SHP77 treated with DMSO at 0.1 percent for 48 hours (cell line): ENCODE measurements at regions not wholly inside any gene's neighbourhood (a gene's known extent, or its start where the extent isn't known, plus 50 kb on each side); places are given as distances from the start of the nearest gene placed in this dataset.
"Not testable (repeated sequence)": the region's sequence is repeated elsewhere in the genome, so short reads cannot be mapped to it uniquely, and the experiment has no call there.

Source experiments
- DNase-seq: peaks from one replicate; lab custom pipeline; 2025; lab: John Stamatoyannopoulos, UW

- DNase-seq: peak; percentile 3
Measured at GRCh38 chr18:70421471-70422390, 132.9 kb downstream of the SOCS6 start.

- no peak for DNase-seq
Measured at GRCh38 chr18:70420146-70420898, 131.5 kb downstream of the SOCS6 start.

GRCh38 chr18:70419526-70419925 lies 130.7 kb downstream of the SOCS6 start:
- no peak for DNase-seq

GRCh38 chr18:70418546-70419311 lies 129.9 kb downstream of the SOCS6 start:
- no peak for DNase-seq

- peak; percentile 36 for DNase-seq
Measured at GRCh38 chr18:70417847-70418246, 129.0 kb downstream of the SOCS6 start.

GRCh38 chr18:70416496-70416895 lies 127.7 kb downstream of the SOCS6 start:
- no peak for DNase-seq

- no peak for DNase-seq
Measured at GRCh38 chr18:70415823-70416488, 127.1 kb downstream of the SOCS6 start.

- no peak for DNase-seq
Measured at GRCh38 chr18:70414315-70414900, 125.6 kb downstream of the SOCS6 start.

GRCh38 chr18:70413455-70413854 lies 124.6 kb downstream of the SOCS6 start:
- no peak for DNase-seq

- DNase-seq: no peak
Measured at GRCh38 chr18:70411876-70412435, 123.1 kb downstream of the SOCS6 start.

- DNase-seq: no peak
Measured at GRCh38 chr18:70411307-70411706, 122.5 kb downstream of the SOCS6 start.

- no peak for DNase-seq
Measured at GRCh38 chr18:70405052-70405451, 116.2 kb downstream of the SOCS6 start.

GRCh38 chr18:70400476-70400875 lies 111.6 kb downstream of the SOCS6 start:
- DNase-seq: no peak

- no peak for DNase-seq
Measured at GRCh38 chr18:70398076-70398475, 109.2 kb downstream of the SOCS6 start.

- no peak for DNase-seq
Measured at GRCh38 chr18:70397259-70397925, 108.5 kb downstream of the SOCS6 start.

GRCh38 chr18:70395771-70396170 lies 106.9 kb downstream of the SOCS6 start:
- DNase-seq: not testable (repeated sequence)

- DNase-seq: no peak
Measured at GRCh38 chr18:70394672-70395071, 105.8 kb downstream of the SOCS6 start.

GRCh38 chr18:70390371-70391090 lies 101.7 kb downstream of the SOCS6 start:
- DNase-seq: no peak

GRCh38 chr18:70389036-70389435 lies 100.2 kb downstream of the SOCS6 start:
- DNase-seq: not testable (repeated sequence)

GRCh38 chr18:70387027-70387426 lies 98.2 kb downstream of the SOCS6 start:
- no peak for DNase-seq
